HCT116 (cell line): ENCODE measurements at regions not wholly inside any gene's neighbourhood (a gene's known extent, or its start where the extent isn't known, plus 50 kb on each side); places are given as distances from the start of the nearest gene placed in this dataset.

Source experiments
- ATAC-seq: fragments of 200-7000 bp; cut with Tn5 transposase; 2 replicates; pipeline ENCODE4 v1.9.1; 2020; ENCODE audit warnings: mild to moderate bottlenecking, moderate library complexity
- BruUV-seq: library from RNA; stranded (reverse); fragments of 400-500 nt; replicated peaks from 2 replicates; lab custom pipeline; 2021; lab: Mats Ljungman, UMichigan
- CTCF ChIA-PET: fragments of 300-600 bp; sonication (Branson Sonifier 250); formaldehyde crosslinking; loops from one replicate; lab custom pipeline; 2021; ENCODE audit warnings: antibody characterized with exemption; lab: Charles Lee
- POLR2A ChIA-PET: fragments of 300-600, 350-600 bp; sonication (Branson Sonifier 250); formaldehyde crosslinking; loops from one replicate; lab custom pipeline; 2021; ENCODE audit warnings: antibody characterized with exemption; lab: Charles Lee
- RAD21 ChIA-PET, 2 experiments: fragments of 300-600 bp; sonication (Branson Sonifier 250); formaldehyde crosslinking; loops; one replicate each; lab custom pipeline; 2023; ENCODE audit warnings: low total read pairs in 2 of 2; ENCODE audit not compliant: uncharacterized antibody in 2 of 2, unreplicated experiment in 2 of 2, low non-redundant PET in 1 of 2; lab: Charles Lee
- DNase-seq: peaks from one replicate; pipeline ENCODE4 v3.0.0-alpha.2; 2010; ENCODE audit warnings: low read depth, low spot score
- H2AFZ ChIP-seq: fragments of 200-600 bp; shearing (Covaris generic), sonication (generic); 2 replicates; pipeline ENCODE4 v1.6.1; 2017; ENCODE audit warnings: low read depth, mixed run types, mixed read lengths, antibody characterized with exemption, low read length; ENCODE audit not compliant: poor library complexity, severe bottlenecking
- H3K27ac ChIP-seq: 2 replicates; pipeline ENCODE4 v1.5.1; 2012; ENCODE audit warnings: low read depth, low read length
- H3K27me3 ChIP-seq: fragments of 200-600 bp; sonication (generic); 2 replicates; pipeline ENCODE4 v1.6.1; 2016; ENCODE audit warnings: mixed run types, low read length, mixed read lengths; ENCODE audit not compliant: insufficient read depth
- H3K36me3 ChIP-seq, 2 experiments: fragments of 200-500 bp in 1 of 2; fragments of 200-600 bp in 1 of 2; sonication (Bioruptor generic) in 1 of 2; sonication (generic) in 1 of 2; 2 replicates each; pipeline versions ENCODE4 v1.5.1 to v1.6.1; 2014 to 2016; ENCODE audit warnings: low read length in 2 of 2, inconsistent platforms in 1 of 2, mixed read lengths in 1 of 2, mixed run types in 1 of 2; ENCODE audit not compliant: insufficient read depth in 2 of 2, control insufficient read depth in 1 of 2
- H3K4me1 ChIP-seq, 2 experiments: fragments of 200-600 bp in 1 of 2; sonication (generic) in 1 of 2; 2 replicates each; pipeline versions ENCODE4 v1.5.1 to v1.6.1; 2012 to 2017; ENCODE audit warnings: low read length in 2 of 2, inconsistent platforms in 1 of 2, mild to moderate bottlenecking in 1 of 2, mixed read lengths in 1 of 2, mixed run types in 1 of 2, moderate library complexity in 1 of 2; ENCODE audit not compliant: insufficient read depth in 2 of 2, control insufficient read depth in 1 of 2
- H3K4me2 ChIP-seq: fragments of 200-600 bp; sonication (generic); 2 replicates; pipeline ENCODE4 v1.6.1; 2017; ENCODE audit warnings: mixed run types, low read length, mixed read lengths
- H3K4me3 ChIP-seq, 2 experiments: fragments of 200-600 bp in 1 of 2; sonication (generic) in 1 of 2; replicated peaks in 1 of 2; 2 replicates each; pipeline ENCODE4 v1.5.1; 2011 to 2016; ENCODE audit warnings: low read length in 2 of 2, control low read depth in 1 of 2, low read depth in 1 of 2, mild to moderate bottlenecking in 1 of 2, mixed read lengths in 1 of 2, mixed run types in 1 of 2
- H3K79me2 ChIP-seq: fragments of 200-600 bp; sonication (generic); 2 replicates; pipeline ENCODE4 v1.6.1; 2017; ENCODE audit warnings: mild to moderate bottlenecking, mixed run types, low read length, moderate library complexity, mixed read lengths; ENCODE audit not compliant: insufficient read depth
- H3K9ac ChIP-seq: fragments of 200-600 bp; sonication (generic); 2 replicates; pipeline ENCODE4 v1.6.1; 2016; ENCODE audit warnings: low read length, mixed read lengths
- H3K9me2 ChIP-seq: fragments of 200-600 bp; sonication (generic), shearing (Covaris generic); 2 replicates; pipeline ENCODE4 v1.6.1; 2017; ENCODE audit warnings: mixed run types, mild to moderate bottlenecking, moderate library complexity; ENCODE audit not compliant: insufficient read depth
- H3K9me3 ChIP-seq, 2 experiments: fragments of 200-500 bp in 1 of 2; fragments of 200-600 bp in 1 of 2; sonication (Bioruptor generic) in 1 of 2; sonication (generic) in 1 of 2; 2 replicates each; pipeline ENCODE4 v1.6.1; 2014 to 2017; ENCODE audit warnings: low read length in 2 of 2, mixed read lengths in 2 of 2, inconsistent platforms in 1 of 2, low read depth in 1 of 2, mild to moderate bottlenecking in 1 of 2, mixed run types in 1 of 2, moderate library complexity in 1 of 2; ENCODE audit not compliant: control insufficient read depth in 1 of 2, insufficient read depth in 1 of 2
- H4K20me1 ChIP-seq: fragments of 200-600 bp; sonication (generic), shearing (Covaris generic); 2 replicates; pipeline ENCODE4 v1.6.1; 2017; ENCODE audit warnings: mixed run types, mild to moderate bottlenecking, moderate library complexity; ENCODE audit not compliant: insufficient read depth
- EZH2phosphoT487 ChIP-seq: fragments of 200-600 bp; IDR thresholded peaks from 2 replicates; pipeline ENCODE4 v1.6.1; 2018; ENCODE audit warnings: antibody characterized with exemption, borderline replicate concordance
- FOSL1 ChIP-seq: IDR thresholded peaks from 2 replicates; pipeline ENCODE4 v1.6.1; 2012; ENCODE audit warnings: low read depth
- JUND ChIP-seq: IDR thresholded peaks from 2 replicates; pipeline ENCODE4 v1.6.1; 2012
- POLR2AphosphoS5 ChIP-seq: IDR thresholded peaks from 2 replicates; pipeline ENCODE4 v1.6.1; 2011; ENCODE audit warnings: mild to moderate bottlenecking, low read depth, low read length, moderate library complexity
- RAD21 ChIP-seq: IDR thresholded peaks from 2 replicates; pipeline ENCODE4 v1.6.1; 2012; ENCODE audit warnings: low read depth, mild to moderate bottlenecking
- REST ChIP-seq: IDR thresholded peaks from 2 replicates; pipeline ENCODE4 v1.6.1; 2012; ENCODE audit warnings: low read depth
- SP1 ChIP-seq: IDR thresholded peaks from 2 replicates; pipeline ENCODE4 v1.6.1; 2012; ENCODE audit warnings: low read depth
- TCF7L2 ChIP-seq: IDR thresholded peaks from 2 replicates; pipeline ENCODE4 v1.7.0; 2011; ENCODE audit warnings: borderline replicate concordance, inconsistent platforms; ENCODE audit not compliant: insufficient read depth, insufficient read length; ENCODE audit errors: extremely low read depth
- ZFX ChIP-seq: fragments of 450-650 bp; IDR thresholded peaks from 2 replicates; pipeline ENCODE4 v1.6.1; 2017
- ZNF274 ChIP-seq: fragments of 200-500 bp; sonication (Bioruptor generic); IDR thresholded peaks from 2 replicates; pipeline ENCODE4 v1.6.1; 2014; ENCODE audit warnings: mild to moderate bottlenecking, low read depth, low read length, inconsistent platforms
- intact Hi-C: fragments of 100-400 bp; cut with micrococcal nuclease; formaldehyde crosslinking; loops from 2 replicates; pipeline ENCODE4 v1.10.0; 2022

GRCh38 chrX:113399506-113400192, 559.0 kb upstream of the AMOT start:
- intact Hi-C loops = loop anchor here (10.0 kb wide), 1 partner anchor 345 kb away; no protein-coding TSS in a partner anchor
- CTCF ChIA-PET = no interaction called here
- TF ChIP-seq TCF7L2 = peak; percentile 57
- no peak for TF ChIP-seq RAD21
- no peak for TF ChIP-seq POLR2AphosphoS5
- no peak; the same call in 1 of the 2 replicates for TF ChIP-seq FOSL1
- TF ChIP-seq EZH2phosphoT487 = no peak
- no peak for TF ChIP-seq SP1
- no peak for TF ChIP-seq JUND
- H2AFZ ChIP-seq = peak overlapping the region; percentile 11
- no peaks in the 10 kb centered on the region for H3K27me3 ChIP-seq
- no TSS peak for BruUV-seq
- H3K9me3 ChIP-seq = no peaks in the 10 kb centered on the region
- DNase-seq (peak; percentile 3), ATAC-seq (peak; percentile 64)
- POLR2A ChIA-PET = no interaction called here
- no peaks in the 10 kb centered on the region for H3K36me3 ChIP-seq
- H3K4me2 ChIP-seq = peak overlapping the region; percentile 56
- H3K4me1 ChIP-seq = peaks cover 12 to 18% of the 10 kb centered on the region in 2 experiments
- H3K9ac ChIP-seq = no peak overlapping the region
- H3K27ac ChIP-seq = peak overlapping the region; percentile 52; the same call in 1 of the 2 replicates
- H3K4me3 ChIP-seq = peak overlapping the region in 1 of 2 experiments; percentile 25; a peak in 2 of 4 replicates
- H3K9me2 ChIP-seq = no peaks in the 10 kb centered on the region
- RAD21 ChIA-PET = no interaction called here
- no peaks in the 10 kb centered on the region for H4K20me1 ChIP-seq
- no peaks in the 10 kb centered on the region for H3K79me2 ChIP-seq

GRCh38 chrX:113392355-113392754, 551.7 kb upstream of the AMOT start:
- Histone ChIP-seq H3K79me2 (no peaks in the 10 kb centered on the region), H3K9me3 (no peaks in the 10 kb centered on the region), H3K4me3 (no peak overlapping the region), H3K4me1 (no peaks in the 10 kb centered on the region), H3K9me2 (no peaks in the 10 kb centered on the region), H3K27ac (no peak overlapping the region), H3K36me3 (no peaks in the 10 kb centered on the region), H3K9ac (no peak overlapping the region)
- RAD21 ChIA-PET = no interaction called here
- CTCF ChIA-PET = no interaction called here
- no peak for DNase-seq
- no peak for TF ChIP-seq EZH2phosphoT487
- no peak for TF ChIP-seq ZFX
- no peak for TF ChIP-seq ZNF274
- TF ChIP-seq REST = no peak
- no peak for TF ChIP-seq TCF7L2
- TF ChIP-seq, all 23 proteins: peak for 0
- H3K4me2 ChIP-seq = no peak overlapping the region
- intact Hi-C loops = loop anchor here (10.0 kb wide), 1 partner anchor 352 kb away; no protein-coding TSS in a partner anchor
- POLR2A ChIA-PET = no interaction called here
- H3K27me3 ChIP-seq = no peaks in the 10 kb centered on the region
- H2AFZ ChIP-seq = no peak overlapping the region
- H4K20me1 ChIP-seq = no peaks in the 10 kb centered on the region
- ATAC-seq = no peak
- no TSS peak for BruUV-seq
